ENCODE measurements at regions not wholly inside any gene's neighbourhood (a gene's known extent, or its start where the extent isn't known, plus 50 kb on each side); places are given as distances from the start of the nearest gene placed in this dataset.
"Not testable (repeated sequence)": the region's sequence is repeated elsewhere in the genome, so short reads cannot be mapped to it uniquely, and the experiment has no call there.

- H3K4me1 ChIP-seq (ENCODE audit: control insufficient read depth, extremely low read depth, insufficient read depth, low read length); H3K4me2 ChIP-seq (ENCODE audit: control insufficient read depth, extremely low read depth, insufficient read depth, low read depth, low read length); H3K36me3 ChIP-seq (ENCODE audit: control insufficient read depth in 2 of 2, extremely low read depth in 1 of 2, insufficient read depth in 2 of 2, low read length in 2 of 2); H3K9me1 ChIP-seq (ENCODE audit: control insufficient read depth, extremely low read depth, insufficient read depth, low read length); dilution Hi-C loops (cut with MboI; ENCODE audit: extremely low pct_ligation_motif_present, low sequenced_read_pairs); H2AFZ ChIP-seq (ENCODE audit: control insufficient read depth, low read length); H3K9me3 ChIP-seq (ENCODE audit: control insufficient read depth, low read depth, low read length); H3K27me3 ChIP-seq (ENCODE audit: control insufficient read depth, extremely low read depth, insufficient read depth, low read length); H3K4me3 ChIP-seq (ENCODE audit: control insufficient read depth in 2 of 3, extremely low read depth in 1 of 3, insufficient read depth in 2 of 3, low read depth in 1 of 3, low read length in 3 of 3); FAIRE-seq; DNase-seq (ENCODE audit: low read depth, low spot score); H3K27ac ChIP-seq (ENCODE audit: control insufficient read depth, insufficient read depth, low read length); H3K79me2 ChIP-seq (ENCODE audit: control insufficient read depth, insufficient read depth, low read length); H4K20me1 ChIP-seq (ENCODE audit: control insufficient read depth, extremely low read depth, insufficient read depth, low read length); H3K9ac ChIP-seq (ENCODE audit: control insufficient read depth, extremely low read depth, insufficient read depth, low read length): not testable (repeated sequence)
These were observed 79.3 kb downstream of the SLC2A10 start for GRCh38 chr20:46788763-46789091.

- no peak overlapping the region for H3K4me2 ChIP-seq (ENCODE audit: control insufficient read depth, extremely low read depth, insufficient read depth, low read depth, low read length)
- dilution Hi-C loops (cut with MboI; ENCODE audit: extremely low pct_ligation_motif_present, low sequenced_read_pairs), result no loop called here
- H3K9me3 ChIP-seq (ENCODE audit: control insufficient read depth, low read depth, low read length), result no peaks in the 10 kb centered on the region
- H3K79me2 ChIP-seq (ENCODE audit: control insufficient read depth, insufficient read depth, low read length), result no peaks in the 10 kb centered on the region
- H3K27ac ChIP-seq (ENCODE audit: control insufficient read depth, insufficient read depth, low read length), result no peak overlapping the region
- no peak for DNase-seq (ENCODE audit: low read depth, low spot score)
- H3K4me3 ChIP-seq (ENCODE audit: control insufficient read depth in 2 of 3, extremely low read depth in 1 of 3, insufficient read depth in 2 of 3, low read depth in 1 of 3, low read length in 3 of 3), result no peak overlapping the region
- H3K9me1 ChIP-seq (ENCODE audit: control insufficient read depth, extremely low read depth, insufficient read depth, low read length), result no peaks in the 10 kb centered on the region
- no peaks in the 10 kb centered on the region for H4K20me1 ChIP-seq (ENCODE audit: control insufficient read depth, extremely low read depth, insufficient read depth, low read length)
- no peak for TF ChIP-seq CTCF (optimal IDR thresholded peaks at IDR 0.05 in 1 of 3, IDR thresholded peaks at IDR 0.05 in 1 of 3, conservative IDR thresholded peaks at IDR 0.05 in 1 of 3; ENCODE audit: extremely low read depth in 1 of 3, insufficient read depth in 2 of 3, low read length in 3 of 3)
- TF ChIP-seq EZH2 (IDR thresholded peaks at IDR 0.05; ENCODE audit: low read length), result no peak
- peaks cover 2% of the 10 kb centered on the region for H3K27me3 ChIP-seq (ENCODE audit: control insufficient read depth, extremely low read depth, insufficient read depth, low read length)
- H3K9ac ChIP-seq (ENCODE audit: control insufficient read depth, extremely low read depth, insufficient read depth, low read length), result no peak overlapping the region
- no peak overlapping the region for H2AFZ ChIP-seq (ENCODE audit: control insufficient read depth, low read length)
- no peaks in the 10 kb centered on the region for H3K36me3 ChIP-seq (ENCODE audit: control insufficient read depth in 2 of 2, extremely low read depth in 1 of 2, insufficient read depth in 2 of 2, low read length in 2 of 2)
- no peak for FAIRE-seq
- no peaks in the 10 kb centered on the region for H3K4me1 ChIP-seq (ENCODE audit: control insufficient read depth, extremely low read depth, insufficient read depth, low read length)
These were observed 80.0 kb downstream of the SLC2A10 start for GRCh38 chr20:46789339-46790028.
